Fibroblast of lung (primary cell): ENCODE measurements at regions not wholly inside any gene's neighbourhood (a gene's known extent, or its start where the extent isn't known, plus 50 kb on each side); places are given as distances from the start of the nearest gene placed in this dataset.

Experiments used
- DNase-seq, 2 donors: peaks; one replicate each; pipeline versions ENCODE4 v3.0.0 to v3.0.0-alpha.2; 2010; ENCODE audit warnings: low read depth in 2 of 2
- H2AFZ ChIP-seq: 2 replicates; pipeline ENCODE4 v1.5.1; 2012; ENCODE audit warnings: low read length, control low read depth, inconsistent platforms
- H3K27ac ChIP-seq: 2 replicates; pipeline ENCODE4 v1.5.1; 2011; ENCODE audit warnings: low read length, control low read depth; ENCODE audit not compliant: insufficient read depth
- H3K27me3 ChIP-seq: 2 replicates; pipeline ENCODE4 v1.5.1; 2011; ENCODE audit warnings: mild to moderate bottlenecking, low read length; ENCODE audit not compliant: control insufficient read depth, insufficient read depth
- H3K36me3 ChIP-seq: 2 replicates; pipeline ENCODE4 v1.5.1; 2011; ENCODE audit warnings: low read length; ENCODE audit not compliant: control insufficient read depth, insufficient read depth
- H3K4me1 ChIP-seq: 2 replicates; pipeline ENCODE4 v1.5.1; 2011; ENCODE audit warnings: low read length; ENCODE audit not compliant: control insufficient read depth, insufficient read depth; ENCODE audit errors: extremely low read depth
- H3K4me2 ChIP-seq: 2 replicates; pipeline ENCODE4 v1.5.1; 2011; ENCODE audit warnings: low read length, control low read depth; ENCODE audit not compliant: insufficient read depth; ENCODE audit errors: extremely low read depth
- H3K4me3 ChIP-seq, 4 experiments: fragments of 200-600 bp in 1 of 4; sonication (generic) in 1 of 4; replicated peaks in 1 of 4; 2 replicates each; pipeline ENCODE4 v1.5.1; 2011 to 2016; ENCODE audit warnings: low read length in 4 of 4, low read depth in 3 of 4, mild to moderate bottlenecking in 3 of 4, control low read depth in 2 of 4, inconsistent platforms in 1 of 4, mixed read lengths in 1 of 4; ENCODE audit not compliant: insufficient read depth in 1 of 4; ENCODE audit errors: control extremely low read depth in 1 of 4
- H3K79me2 ChIP-seq: 2 replicates; pipeline ENCODE4 v1.5.1; 2012; ENCODE audit warnings: mild to moderate bottlenecking, low read length, inconsistent platforms; ENCODE audit not compliant: control insufficient read depth, insufficient read depth
- H3K9ac ChIP-seq: 2 replicates; pipeline ENCODE4 v1.5.1; 2011; ENCODE audit warnings: mild to moderate bottlenecking, low read length, control low read depth; ENCODE audit not compliant: insufficient read depth
- H3K9me3 ChIP-seq: 2 replicates; pipeline ENCODE4 v1.5.1; 2012; ENCODE audit warnings: low read depth, low read length; ENCODE audit not compliant: control insufficient read depth, insufficient read depth
- H4K20me1 ChIP-seq: 2 replicates; pipeline ENCODE4 v1.5.1; 2011; ENCODE audit warnings: low read length; ENCODE audit not compliant: control insufficient read depth, insufficient read depth; ENCODE audit errors: extremely low read depth
- CTCF ChIP-seq, 2 donors: IDR thresholded peaks in 1 of 2; conservative IDR thresholded peaks in 1 of 2; 1 replicate in 1 of 2; 2 replicates in 1 of 2; pipeline ENCODE4 v1.5.1; 2011 to 2012; ENCODE audit warnings: low read length in 2 of 2, control low read depth in 1 of 2, inconsistent platforms in 1 of 2, low read depth in 1 of 2, mild to moderate bottlenecking in 1 of 2
- EZH2 ChIP-seq: IDR thresholded peaks from 2 replicates; pipeline ENCODE4 v1.5.1; 2012; ENCODE audit warnings: low read length, control low read depth, mild to moderate bottlenecking; ENCODE audit errors: missing control alignments

DNA sequence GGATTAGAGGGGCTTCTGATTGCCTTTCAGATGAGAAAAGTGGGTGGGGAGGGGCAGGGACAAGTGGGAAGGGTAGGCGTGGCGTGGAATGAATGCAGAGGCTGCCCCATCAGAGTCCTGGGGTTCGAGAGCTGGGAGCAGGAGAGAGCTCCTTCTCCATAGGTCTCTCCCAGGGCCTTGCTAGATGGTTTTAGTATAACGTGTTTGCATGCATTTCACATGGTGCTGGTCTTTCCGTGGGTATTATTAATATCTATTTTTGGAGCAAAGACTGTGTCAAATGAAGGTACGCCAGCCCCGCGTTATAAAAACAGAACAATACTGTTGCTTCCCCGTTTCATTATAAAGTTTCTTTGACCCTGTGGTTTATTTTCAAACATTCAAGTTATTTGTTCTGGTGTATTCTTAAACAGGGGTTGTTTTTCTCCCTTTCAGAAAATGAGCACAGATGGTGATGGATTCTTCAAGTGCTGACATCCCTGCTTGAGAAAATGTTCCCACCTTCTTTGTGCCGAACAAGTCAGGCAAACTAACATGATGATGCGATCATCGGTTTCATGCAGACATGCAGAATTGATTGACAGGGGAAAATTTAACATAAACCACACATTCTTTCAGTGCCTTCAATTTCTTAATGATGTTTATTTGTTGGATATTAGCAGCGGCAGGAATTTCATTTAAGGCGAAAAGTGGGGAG lies 62.1 kb upstream of the ZNF536 start:
- H3K27ac ChIP-seq = no peak overlapping the region
- no peaks in the 10 kb centered on the region for H3K27me3 ChIP-seq
- no peaks in the 10 kb centered on the region for H3K9me3 ChIP-seq
- TF ChIP-seq CTCF (conservative IDR thresholded peaks at IDR 0.05 in 1 of 2, IDR thresholded peaks at IDR 0.05 in 1 of 2; ENCODE audit: low read depth in 1 of 2, low read length in 2 of 2) (no peak), EZH2 (no peak)
- no peak overlapping the region for H3K9ac ChIP-seq
- H4K20me1 ChIP-seq = no peaks in the 10 kb centered on the region
- H2AFZ ChIP-seq = no peak overlapping the region
- no peak overlapping the region for H3K4me2 ChIP-seq
- H3K79me2 ChIP-seq = no peaks in the 10 kb centered on the region
- H3K4me1 ChIP-seq = no peaks in the 10 kb centered on the region
- DNase-seq = peak in 1 of 2 donors; percentile 1
- H3K4me3 ChIP-seq = no peak overlapping the region
- no peaks in the 10 kb centered on the region for H3K36me3 ChIP-seq

DNA sequence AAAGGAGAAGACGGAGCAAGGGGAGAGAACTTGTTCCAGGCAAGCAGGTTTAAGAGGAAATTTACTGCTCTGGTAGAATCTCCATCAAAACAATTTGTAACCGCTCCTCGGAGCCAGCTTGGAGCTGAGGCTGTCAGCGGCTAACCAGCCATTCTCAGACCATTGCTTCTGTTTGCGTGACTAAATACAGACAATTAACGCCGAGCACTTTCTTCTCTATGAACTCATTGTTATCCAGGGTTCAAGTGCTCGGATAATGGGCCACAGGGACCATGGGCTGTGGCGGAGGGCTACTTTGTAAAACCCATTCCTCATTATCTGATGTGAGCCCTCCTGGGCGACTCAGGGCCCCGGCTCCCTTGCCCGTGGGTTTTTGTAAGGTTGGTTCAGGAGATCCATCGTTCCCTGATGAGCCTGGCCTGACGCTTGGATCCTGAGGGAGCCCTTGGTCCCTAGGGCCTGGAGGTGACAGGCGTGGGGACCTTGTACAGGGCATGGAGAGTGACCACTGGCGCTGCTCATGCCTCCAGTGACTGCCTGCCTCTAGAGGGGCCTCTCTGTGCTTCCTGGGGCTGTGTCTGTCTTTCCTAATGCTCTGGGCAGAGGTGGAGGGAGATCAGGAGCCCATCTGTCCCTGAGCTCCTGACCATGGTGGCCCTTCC lies 61.5 kb upstream of the ZNF536 start:
- Histone ChIP-seq H3K4me2 (no peak overlapping the region), H2AFZ (no peak overlapping the region), H3K9ac (no peak overlapping the region), H3K79me2 (no peaks in the 10 kb centered on the region), H3K9me3 (no peaks in the 10 kb centered on the region), H3K36me3 (no peaks in the 10 kb centered on the region), H3K4me1 (no peaks in the 10 kb centered on the region), H3K27me3 (no peaks in the 10 kb centered on the region), H3K27ac (no peak overlapping the region), H3K4me3 (no peak overlapping the region), H4K20me1 (no peaks in the 10 kb centered on the region)
- no peak for DNase-seq
- TF ChIP-seq CTCF (conservative IDR thresholded peaks at IDR 0.05 in 1 of 2, IDR thresholded peaks at IDR 0.05 in 1 of 2; ENCODE audit: low read depth in 1 of 2, low read length in 2 of 2) (no peak), EZH2 (no peak)

GRCh38 chr19:30311911-30312310 lies 60.3 kb upstream of the ZNF536 start:
- H3K9me3 ChIP-seq = no peaks in the 10 kb centered on the region
- H3K9ac ChIP-seq = no peak overlapping the region
- H3K79me2 ChIP-seq = no peaks in the 10 kb centered on the region
- no peak overlapping the region for H3K4me3 ChIP-seq
- no peaks in the 10 kb centered on the region for H3K36me3 ChIP-seq
- no peak overlapping the region for H2AFZ ChIP-seq
- H3K27me3 ChIP-seq = no peaks in the 10 kb centered on the region
- TF ChIP-seq CTCF (conservative IDR thresholded peaks at IDR 0.05 in 1 of 2, IDR thresholded peaks at IDR 0.05 in 1 of 2; ENCODE audit: low read depth in 1 of 2, low read length in 2 of 2) (no peak), EZH2 (no peak)
- no peak overlapping the region for H3K27ac ChIP-seq
- no peaks in the 10 kb centered on the region for H3K4me1 ChIP-seq
- H3K4me2 ChIP-seq = no peak overlapping the region
- no peak for DNase-seq
- no peaks in the 10 kb centered on the region for H4K20me1 ChIP-seq
